GM23338 (cell line): ENCODE measurements at regions not wholly inside any gene's neighbourhood (a gene's known extent, or its start where the extent isn't known, plus 50 kb on each side); places are given as distances from the start of the nearest gene placed in this dataset.

ENCODE experiments used
- ATAC-seq: fragments of 200-7000 bp; cut with Tn5 transposase; 3 replicates; pipeline ENCODE4 v1.9.1; 2020
- DNase-seq: peaks from one replicate; pipeline ENCODE4 v3.0.0-alpha.2; 2015; ENCODE audit warnings: low spot score
- H2AFZ ChIP-seq: fragments of 200-600 bp; sonication (generic); 2 replicates; pipeline ENCODE4 v1.8.0; 2016; ENCODE audit warnings: antibody characterized with exemption, mild to moderate bottlenecking, moderate library complexity
- H3F3A ChIP-seq: fragments of 200-600 bp; sonication (generic); replicated peaks from 2 replicates; pipeline ENCODE4 v1.8.0; 2017; ENCODE audit warnings: antibody characterized with exemption, mixed run types, low read depth
- H3K27ac ChIP-seq: fragments of 200-600 bp; sonication (generic); 2 replicates; pipeline ENCODE4 v1.6.1; 2016; ENCODE audit warnings: low read depth
- H3K27me3 ChIP-seq: fragments of 200-600 bp; sonication (generic); 2 replicates; pipeline ENCODE4 v1.8.0; 2016; ENCODE audit warnings: mild to moderate bottlenecking, mixed run types, moderate library complexity; ENCODE audit not compliant: insufficient read depth
- H3K36me3 ChIP-seq: fragments of 200-600 bp; sonication (generic); 2 replicates; pipeline ENCODE4 v1.8.0; 2016; ENCODE audit warnings: mild to moderate bottlenecking; ENCODE audit not compliant: insufficient read depth
- H3K4me1 ChIP-seq: fragments of 200-600 bp; sonication (generic); 2 replicates; pipeline ENCODE4 v1.8.0; 2016; ENCODE audit warnings: mild to moderate bottlenecking, moderate library complexity; ENCODE audit not compliant: insufficient read depth
- H3K4me2 ChIP-seq: fragments of 200-600 bp; sonication (generic); 2 replicates; pipeline ENCODE4 v1.7.1; 2017; ENCODE audit warnings: mixed run types
- H3K4me3 ChIP-seq: fragments of 200-600 bp; sonication (generic); 2 replicates; pipeline ENCODE4 v1.6.1; 2016; ENCODE audit warnings: mixed run types
- H3K79me2 ChIP-seq: fragments of 200-600 bp; sonication (generic); replicated peaks from 2 replicates; pipeline ENCODE4 v1.8.0; 2017; ENCODE audit warnings: mild to moderate bottlenecking; ENCODE audit not compliant: insufficient read depth
- H3K9me2 ChIP-seq: fragments of 200-600 bp; sonication (generic); 2 replicates; pipeline ENCODE4 v1.8.0; 2017; ENCODE audit not compliant: insufficient read depth
- H4K20me1 ChIP-seq: fragments of 200-600 bp; sonication (generic); replicated peaks from 2 replicates; pipeline ENCODE4 v1.8.0; 2017; ENCODE audit warnings: mild to moderate bottlenecking; ENCODE audit not compliant: insufficient read depth
- H3K27ac Mint-ChIP-seq: 2 replicates; pipeline ENCODE4 v1.8.0; 2020; ENCODE audit warnings: inconsistent platforms, mild to moderate bottlenecking, moderate library complexity, mixed read lengths
- H3K27me3 Mint-ChIP-seq: 3 replicates; pipeline ENCODE4 v1.8.0; 2022; ENCODE audit warnings: low read depth, mild to moderate bottlenecking, moderate library complexity, mixed read lengths, inconsistent platforms; ENCODE audit not compliant: insufficient read depth, poor library complexity
- H3K36me3 Mint-ChIP-seq: 3 replicates; pipeline ENCODE4 v1.8.0; 2021; ENCODE audit warnings: low read depth, mild to moderate bottlenecking, inconsistent platforms, moderate library complexity, mixed read lengths
- H3K4me1 Mint-ChIP-seq: 3 replicates; pipeline ENCODE4 v1.8.0; 2020; ENCODE audit warnings: mild to moderate bottlenecking, inconsistent platforms, mixed read lengths
- H3K4me3 Mint-ChIP-seq: 3 replicates; pipeline ENCODE4 v1.8.0; 2021; ENCODE audit warnings: moderate library complexity, mild to moderate bottlenecking, inconsistent platforms, mixed read lengths
- H3K9me3 Mint-ChIP-seq: 3 replicates; pipeline ENCODE4 v1.8.0; 2020; ENCODE audit warnings: moderate library complexity, mild to moderate bottlenecking, inconsistent platforms, mixed read lengths
- CREB1 ChIP-seq: fragments of 250-450 bp; sonication (Bioruptor Pico); IDR thresholded peaks from 2 replicates; pipeline ENCODE4 v1.5.0; 2020; ENCODE audit warnings: low read depth, mild to moderate bottlenecking, moderate library complexity
- EZH2 ChIP-seq: fragments of 200-600 bp; sonication (generic); IDR thresholded peaks from one replicate; pipeline ENCODE4 v1.8.0; 2017; ENCODE audit warnings: antibody characterized with exemption, mild to moderate bottlenecking, low read depth; ENCODE audit not compliant: unreplicated experiment
- POLR2AphosphoS5 ChIP-seq: IDR thresholded peaks from 2 replicates; pipeline ENCODE4 v1.6.1; 2016; ENCODE audit warnings: antibody characterized with exemption, low read depth
- ZNF114 ChIP-seq: fragments of 250-450 bp; sonication (Bioruptor Pico); IDR thresholded peaks from 2 replicates; pipeline ENCODE4 v1.5.0; 2020; ENCODE audit warnings: mild to moderate bottlenecking, moderate library complexity
- ZNF331 ChIP-seq: fragments of 250-450 bp; sonication (Bioruptor Pico); IDR thresholded peaks from 2 replicates; pipeline ENCODE4 v1.5.0; 2020; ENCODE audit warnings: low read depth, mild to moderate bottlenecking, moderate library complexity
- TF ChIP-seq, protein P1 (sequence below): fragments of 250-450 bp; sonication (Bioruptor Pico); IDR thresholded peaks from 2 replicates; pipeline ENCODE4 v1.5.0; 2020; ENCODE audit warnings: mild to moderate bottlenecking, moderate library complexity
- TF ChIP-seq, protein P2 (sequence below), 2 experiments: fragments of 200-600 bp in 1 of 2; sonication (generic) in 1 of 2; conservative IDR thresholded peaks; 2 replicates each; pipeline versions ENCODE4 v1.5.1 to v1.6.1; 2016 to 2017; ENCODE audit warnings: antibody characterized with exemption in 2 of 2, low read depth in 2 of 2, mild to moderate bottlenecking in 2 of 2, moderate library complexity in 1 of 2
- TF ChIP-seq, protein P3 (sequence below): IDR thresholded peaks from 2 replicates; pipeline ENCODE4 v1.6.1; 2016; ENCODE audit warnings: antibody characterized with exemption

DNA sequence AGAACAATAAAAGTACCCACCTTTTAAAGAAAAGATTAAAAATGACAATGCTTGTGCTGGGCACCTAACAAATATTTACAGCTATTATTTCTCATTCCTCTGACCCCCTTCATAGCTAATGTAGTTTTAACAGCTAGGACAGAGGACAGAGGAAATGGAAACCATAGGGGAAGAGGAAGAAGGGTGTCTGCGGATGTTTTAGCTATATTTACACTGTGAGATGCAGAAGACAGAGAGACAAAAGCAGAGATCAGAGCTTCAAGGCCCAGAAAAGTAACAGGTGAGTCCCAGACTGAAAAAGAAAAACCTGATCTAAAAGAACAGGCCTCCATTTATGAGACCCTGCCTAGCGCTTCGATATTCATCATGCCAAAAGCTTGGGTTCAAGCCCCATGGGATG lies 72.0 kb downstream of the ZNF281 start:
- Histone ChIP-seq H3K4me2 (no peak overlapping the region), H3K79me2 (no peaks in the 10 kb centered on the region), H2AFZ (no peak overlapping the region), H4K20me1 (no peaks in the 10 kb centered on the region), H3F3A (0 out of 2 replicates have a peak, but pooled peaks cover 6% of the 10 kb centered on the region), H3K9me2 (no peaks in the 10 kb centered on the region), H3K4me3 (no peak overlapping the region), H3K4me1 (peaks cover 30% of the 10 kb centered on the region), H3K27me3 (no peaks in the 10 kb centered on the region), H3K27ac (peak overlapping the region; percentile 53; the same call in 1 of the 2 replicates), H3K36me3 (no peaks in the 10 kb centered on the region)
- TF ChIP-seq, protein P1, sequence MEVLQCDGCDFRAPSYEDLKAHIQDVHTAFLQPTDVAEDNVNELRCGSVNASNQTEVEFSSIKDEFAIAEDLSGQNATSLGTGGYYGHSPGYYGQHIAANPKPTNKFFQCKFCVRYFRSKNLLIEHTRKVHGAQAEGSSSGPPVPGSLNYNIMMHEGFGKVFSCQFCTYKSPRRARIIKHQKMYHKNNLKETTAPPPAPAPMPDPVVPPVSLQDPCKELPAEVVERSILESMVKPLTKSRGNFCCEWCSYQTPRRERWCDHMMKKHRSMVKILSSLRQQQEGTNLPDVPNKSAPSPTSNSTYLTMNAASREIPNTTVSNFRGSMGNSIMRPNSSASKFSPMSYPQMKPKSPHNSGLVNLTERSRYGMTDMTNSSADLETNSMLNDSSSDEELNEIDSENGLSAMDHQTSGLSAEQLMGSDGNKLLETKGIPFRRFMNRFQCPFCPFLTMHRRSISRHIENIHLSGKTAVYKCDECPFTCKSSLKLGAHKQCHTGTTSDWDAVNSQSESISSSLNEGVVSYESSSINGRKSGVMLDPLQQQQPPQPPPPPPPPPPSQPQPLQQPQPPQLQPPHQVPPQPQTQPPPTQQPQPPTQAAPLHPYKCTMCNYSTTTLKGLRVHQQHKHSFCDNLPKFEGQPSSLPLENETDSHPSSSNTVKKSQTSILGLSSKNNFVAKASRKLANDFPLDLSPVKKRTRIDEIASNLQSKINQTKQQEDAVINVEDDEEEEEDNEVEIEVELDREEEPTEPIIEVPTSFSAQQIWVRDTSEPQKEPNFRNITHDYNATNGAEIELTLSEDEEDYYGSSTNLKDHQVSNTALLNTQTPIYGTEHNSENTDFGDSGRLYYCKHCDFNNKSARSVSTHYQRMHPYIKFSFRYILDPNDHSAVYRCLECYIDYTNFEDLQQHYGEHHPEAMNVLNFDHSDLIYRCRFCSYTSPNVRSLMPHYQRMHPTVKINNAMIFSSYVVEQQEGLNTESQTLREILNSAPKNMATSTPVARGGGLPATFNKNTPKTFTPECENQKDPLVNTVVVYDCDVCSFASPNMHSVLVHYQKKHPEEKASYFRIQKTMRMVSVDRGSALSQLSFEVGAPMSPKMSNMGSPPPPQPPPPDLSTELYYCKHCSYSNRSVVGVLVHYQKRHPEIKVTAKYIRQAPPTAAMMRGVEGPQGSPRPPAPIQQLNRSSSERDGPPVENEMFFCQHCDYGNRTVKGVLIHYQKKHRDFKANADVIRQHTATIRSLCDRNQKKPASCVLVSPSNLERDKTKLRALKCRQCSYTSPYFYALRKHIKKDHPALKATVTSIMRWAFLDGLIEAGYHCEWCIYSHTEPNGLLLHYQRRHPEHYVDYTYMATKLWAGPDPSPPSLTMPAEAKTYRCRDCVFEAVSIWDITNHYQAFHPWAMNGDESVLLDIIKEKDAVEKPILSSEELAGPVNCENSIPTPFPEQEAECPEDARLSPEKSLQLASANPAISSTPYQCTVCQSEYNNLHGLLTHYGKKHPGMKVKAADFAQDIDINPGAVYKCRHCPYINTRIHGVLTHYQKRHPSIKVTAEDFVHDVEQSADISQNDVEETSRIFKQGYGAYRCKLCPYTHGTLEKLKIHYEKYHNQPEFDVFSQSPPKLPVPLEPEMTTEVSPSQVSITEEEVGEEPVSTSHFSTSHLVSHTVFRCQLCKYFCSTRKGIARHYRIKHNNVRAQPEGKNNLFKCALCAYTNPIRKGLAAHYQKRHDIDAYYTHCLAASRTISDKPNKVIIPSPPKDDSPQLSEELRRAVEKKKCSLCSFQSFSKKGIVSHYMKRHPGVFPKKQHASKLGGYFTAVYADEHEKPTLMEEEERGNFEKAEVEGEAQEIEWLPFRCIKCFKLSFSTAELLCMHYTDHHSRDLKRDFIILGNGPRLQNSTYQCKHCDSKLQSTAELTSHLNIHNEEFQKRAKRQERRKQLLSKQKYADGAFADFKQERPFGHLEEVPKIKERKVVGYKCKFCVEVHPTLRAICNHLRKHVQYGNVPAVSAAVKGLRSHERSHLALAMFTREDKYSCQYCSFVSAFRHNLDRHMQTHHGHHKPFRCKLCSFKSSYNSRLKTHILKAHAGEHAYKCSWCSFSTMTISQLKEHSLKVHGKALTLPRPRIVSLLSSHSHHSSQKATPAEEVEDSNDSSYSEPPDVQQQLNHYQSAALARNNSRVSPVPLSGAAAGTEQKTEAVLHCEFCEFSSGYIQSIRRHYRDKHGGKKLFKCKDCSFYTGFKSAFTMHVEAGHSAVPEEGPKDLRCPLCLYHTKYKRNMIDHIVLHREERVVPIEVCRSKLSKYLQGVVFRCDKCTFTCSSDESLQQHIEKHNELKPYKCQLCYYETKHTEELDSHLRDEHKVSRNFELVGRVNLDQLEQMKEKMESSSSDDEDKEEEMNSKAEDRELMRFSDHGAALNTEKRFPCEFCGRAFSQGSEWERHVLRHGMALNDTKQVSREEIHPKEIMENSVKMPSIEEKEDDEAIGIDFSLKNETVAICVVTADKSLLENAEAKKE (CRISPR knock-in tag): no peak
- no peak for TF ChIP-seq CREB1 (CRISPR knock-in tag)
- no peak for TF ChIP-seq ZNF331
- TF ChIP-seq ZNF114 (CRISPR knock-in tag): no peak
- TF ChIP-seq, protein P2, sequence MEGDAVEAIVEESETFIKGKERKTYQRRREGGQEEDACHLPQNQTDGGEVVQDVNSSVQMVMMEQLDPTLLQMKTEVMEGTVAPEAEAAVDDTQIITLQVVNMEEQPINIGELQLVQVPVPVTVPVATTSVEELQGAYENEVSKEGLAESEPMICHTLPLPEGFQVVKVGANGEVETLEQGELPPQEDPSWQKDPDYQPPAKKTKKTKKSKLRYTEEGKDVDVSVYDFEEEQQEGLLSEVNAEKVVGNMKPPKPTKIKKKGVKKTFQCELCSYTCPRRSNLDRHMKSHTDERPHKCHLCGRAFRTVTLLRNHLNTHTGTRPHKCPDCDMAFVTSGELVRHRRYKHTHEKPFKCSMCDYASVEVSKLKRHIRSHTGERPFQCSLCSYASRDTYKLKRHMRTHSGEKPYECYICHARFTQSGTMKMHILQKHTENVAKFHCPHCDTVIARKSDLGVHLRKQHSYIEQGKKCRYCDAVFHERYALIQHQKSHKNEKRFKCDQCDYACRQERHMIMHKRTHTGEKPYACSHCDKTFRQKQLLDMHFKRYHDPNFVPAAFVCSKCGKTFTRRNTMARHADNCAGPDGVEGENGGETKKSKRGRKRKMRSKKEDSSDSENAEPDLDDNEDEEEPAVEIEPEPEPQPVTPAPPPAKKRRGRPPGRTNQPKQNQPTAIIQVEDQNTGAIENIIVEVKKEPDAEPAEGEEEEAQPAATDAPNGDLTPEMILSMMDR (conservative IDR thresholded peaks at IDR 0.05; ENCODE audit: low read depth in 2 of 2): no peak
- no peak for TF ChIP-seq EZH2
- TF ChIP-seq, protein P3, sequence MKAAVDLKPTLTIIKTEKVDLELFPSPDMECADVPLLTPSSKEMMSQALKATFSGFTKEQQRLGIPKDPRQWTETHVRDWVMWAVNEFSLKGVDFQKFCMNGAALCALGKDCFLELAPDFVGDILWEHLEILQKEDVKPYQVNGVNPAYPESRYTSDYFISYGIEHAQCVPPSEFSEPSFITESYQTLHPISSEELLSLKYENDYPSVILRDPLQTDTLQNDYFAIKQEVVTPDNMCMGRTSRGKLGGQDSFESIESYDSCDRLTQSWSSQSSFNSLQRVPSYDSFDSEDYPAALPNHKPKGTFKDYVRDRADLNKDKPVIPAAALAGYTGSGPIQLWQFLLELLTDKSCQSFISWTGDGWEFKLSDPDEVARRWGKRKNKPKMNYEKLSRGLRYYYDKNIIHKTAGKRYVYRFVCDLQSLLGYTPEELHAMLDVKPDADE: no peak
- no peak for TF ChIP-seq POLR2AphosphoS5
- Mint-ChIP-seq H3K27ac (no peak overlapping the region), H3K4me1 (peaks cover 39% of the 10 kb centered on the region), H3K9me3 (no peaks in the 10 kb centered on the region; the same call in 2 of the 3 replicates), H3K4me3 (no peak overlapping the region), H3K36me3 (0 out of 3 replicates have a peak, but pooled peaks cover 2% of the 10 kb centered on the region), H3K27me3 (no peaks in the 10 kb centered on the region)
- no peak for DNase-seq
- no peak for ATAC-seq
